ENCODE measurements at regions not wholly inside any gene's neighbourhood (a gene's known extent, or its start where the extent isn't known, plus 50 kb on each side); places are given as distances from the start of the nearest gene placed in this dataset.

- BruUV-seq (replicated peaks), result no TSS peak
- Histone ChIP-seq H2AFZ (ENCODE audit: low read length) (peak overlapping the region; percentile 22; the same call in 1 of the 2 replicates), H3K27ac (ENCODE audit: low read depth, low read length, poor library complexity, severe bottlenecking) (peak overlapping the region; percentile 2)
Measured at GRCh38 chr3:187987187-187987586, 166.8 kb upstream of the LPP start.

DNA sequence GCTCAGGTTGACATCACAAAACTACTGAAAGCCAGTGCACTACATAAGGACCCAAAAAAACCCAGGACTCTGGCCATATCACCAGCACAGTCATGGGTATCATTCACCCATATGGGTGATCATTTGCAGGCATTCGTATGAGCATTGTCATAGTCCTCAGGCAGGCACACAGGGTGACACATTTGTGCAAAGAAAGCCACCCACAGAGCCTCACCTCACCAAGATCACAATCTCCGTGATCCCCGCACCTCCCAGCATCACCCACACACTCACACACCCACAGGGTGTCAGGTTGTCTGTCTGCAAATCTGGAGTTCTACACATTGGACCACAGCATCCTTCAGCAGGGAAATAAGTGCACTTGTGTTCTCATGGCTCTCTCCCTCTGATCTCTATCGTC is 166.0 kb upstream of the LPP start:
- intact Hi-C loops (cut with micrococcal nuclease; ENCODE audit: unreplicated experiment), result no loop called here
- Histone ChIP-seq H3K36me3 (ENCODE audit: insufficient read depth, low read length) (no peaks in the 10 kb centered on the region; the same call in 1 of the 2 replicates), H3K4me3 (ENCODE audit: low read depth, low read length, poor library complexity, severe bottlenecking) (no peak overlapping the region), H3K4me2 (ENCODE audit: low read length) (0 out of 2 replicates have a peak overlapping the region, but pooled peaks have one; percentile 2), H3K9me3 (ENCODE audit: low read length) (no peaks in the 10 kb centered on the region; the same call in 1 of the 2 replicates), H3K4me1 (ENCODE audit: insufficient read depth, low read length, poor library complexity, severe bottlenecking) (peaks cover 81% of the 10 kb centered on the region), H3K9me2 (ENCODE audit: insufficient read depth, low read length) (no peaks in the 10 kb centered on the region), H3K27ac (ENCODE audit: low read depth, low read length, poor library complexity, severe bottlenecking) (peak overlapping the region; percentile 7), H2AFZ (ENCODE audit: low read length) (0 out of 2 replicates have a peak overlapping the region, but pooled peaks have one; percentile 4), H3K79me2 (ENCODE audit: insufficient read depth, low read depth, low read length) (no peaks in the 10 kb centered on the region), H4K20me1 (ENCODE audit: insufficient read depth, low read length) (no peaks in the 10 kb centered on the region)
- ChIA-PET POLR2A (no interaction called here), CTCF (ENCODE audit: unreplicated experiment) (no interaction called here)
- no peak for DNase-seq (ENCODE audit: low spot score)
- TF ChIP-seq, protein P1, sequence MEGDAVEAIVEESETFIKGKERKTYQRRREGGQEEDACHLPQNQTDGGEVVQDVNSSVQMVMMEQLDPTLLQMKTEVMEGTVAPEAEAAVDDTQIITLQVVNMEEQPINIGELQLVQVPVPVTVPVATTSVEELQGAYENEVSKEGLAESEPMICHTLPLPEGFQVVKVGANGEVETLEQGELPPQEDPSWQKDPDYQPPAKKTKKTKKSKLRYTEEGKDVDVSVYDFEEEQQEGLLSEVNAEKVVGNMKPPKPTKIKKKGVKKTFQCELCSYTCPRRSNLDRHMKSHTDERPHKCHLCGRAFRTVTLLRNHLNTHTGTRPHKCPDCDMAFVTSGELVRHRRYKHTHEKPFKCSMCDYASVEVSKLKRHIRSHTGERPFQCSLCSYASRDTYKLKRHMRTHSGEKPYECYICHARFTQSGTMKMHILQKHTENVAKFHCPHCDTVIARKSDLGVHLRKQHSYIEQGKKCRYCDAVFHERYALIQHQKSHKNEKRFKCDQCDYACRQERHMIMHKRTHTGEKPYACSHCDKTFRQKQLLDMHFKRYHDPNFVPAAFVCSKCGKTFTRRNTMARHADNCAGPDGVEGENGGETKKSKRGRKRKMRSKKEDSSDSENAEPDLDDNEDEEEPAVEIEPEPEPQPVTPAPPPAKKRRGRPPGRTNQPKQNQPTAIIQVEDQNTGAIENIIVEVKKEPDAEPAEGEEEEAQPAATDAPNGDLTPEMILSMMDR (conservative IDR thresholded peaks at IDR 0.05; ENCODE audit: low read length), result no peak
- no peak for TF ChIP-seq EZH2phosphoT487 (IDR thresholded peaks at IDR 0.05; ENCODE audit: borderline replicate concordance, low read depth, low read length)
- BruUV-seq (replicated peaks), result no TSS peak

More at GRCh38 chr3:187987187-187987586, 166.8 kb upstream of the LPP start:
- H3K79me2 ChIP-seq (ENCODE audit: insufficient read depth, low read depth, low read length), result no peaks in the 10 kb centered on the region
- H3K4me2 ChIP-seq (ENCODE audit: low read length), result peak overlapping the region; percentile 10; the same call in 1 of the 2 replicates
- no peaks in the 10 kb centered on the region; the same call in 1 of the 2 replicates for H3K36me3 ChIP-seq (ENCODE audit: insufficient read depth, low read length)
- H3K4me1 ChIP-seq (ENCODE audit: insufficient read depth, low read length, poor library complexity, severe bottlenecking), result peaks cover 88% of the 10 kb centered on the region
- no peaks in the 10 kb centered on the region; the same call in 1 of the 2 replicates for H3K9me3 ChIP-seq (ENCODE audit: low read length)
- TF ChIP-seq, protein P1 (conservative IDR thresholded peaks at IDR 0.05; ENCODE audit: low read length), result no peak
- no peak for TF ChIP-seq EZH2phosphoT487 (IDR thresholded peaks at IDR 0.05; ENCODE audit: borderline replicate concordance, low read depth, low read length)
- intact Hi-C loops (cut with micrococcal nuclease; ENCODE audit: unreplicated experiment), result no loop called here
- POLR2A ChIA-PET, result interaction anchor here (0.9 kb wide), 1 partner anchor 87 kb away, joined by 3 read pairs; no protein-coding TSS in a partner anchor
- CTCF ChIA-PET (ENCODE audit: unreplicated experiment), result no interaction called here
- no peaks in the 10 kb centered on the region for H3K9me2 ChIP-seq (ENCODE audit: insufficient read depth, low read length)
- no peak for DNase-seq (ENCODE audit: low spot score)
- H3K4me3 ChIP-seq (ENCODE audit: low read depth, low read length, poor library complexity, severe bottlenecking), result no peak overlapping the region
- H4K20me1 ChIP-seq (ENCODE audit: insufficient read depth, low read length), result no peaks in the 10 kb centered on the region

DNA sequence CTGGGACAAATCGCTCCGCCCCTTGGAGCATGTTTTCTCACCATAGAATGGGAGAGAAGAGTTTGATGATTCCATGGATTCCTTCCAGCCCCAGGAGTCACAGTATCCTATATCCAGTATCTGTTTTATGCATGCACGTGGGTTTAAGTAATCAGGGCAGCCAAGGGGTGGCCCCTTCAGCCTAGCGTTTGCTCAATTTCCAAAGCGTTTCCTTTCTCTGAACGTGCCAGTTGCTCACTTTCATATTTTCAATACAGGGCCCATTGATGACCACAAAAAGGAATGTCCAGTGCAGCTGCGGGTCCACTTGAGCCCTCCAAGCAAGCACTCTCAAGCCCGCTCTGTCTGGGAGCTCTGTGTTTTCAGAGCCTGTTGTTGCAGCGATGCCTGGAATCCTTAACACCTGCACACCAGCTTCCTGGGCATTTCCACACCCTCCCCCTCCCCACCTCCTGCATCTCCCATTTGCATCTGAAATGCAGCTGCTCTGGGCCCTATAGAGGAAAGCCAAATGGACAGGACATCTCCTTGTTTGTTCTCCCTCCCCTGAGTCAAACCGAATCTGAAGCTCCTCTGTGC is 164.3 kb upstream of the LPP start:
- Histone ChIP-seq H3K4me3 (ENCODE audit: low read depth, low read length, poor library complexity, severe bottlenecking) (no peak overlapping the region), H3K27ac (ENCODE audit: low read depth, low read length, poor library complexity, severe bottlenecking) (no peak overlapping the region), H4K20me1 (ENCODE audit: insufficient read depth, low read length) (no peaks in the 10 kb centered on the region), H3K36me3 (ENCODE audit: insufficient read depth, low read length) (no peaks in the 10 kb centered on the region; the same call in 1 of the 2 replicates), H2AFZ (ENCODE audit: low read length) (peak overlapping the region; percentile 30; the same call in 1 of the 2 replicates), H3K9me2 (ENCODE audit: insufficient read depth, low read length) (no peaks in the 10 kb centered on the region), H3K9me3 (ENCODE audit: low read length) (no peaks in the 10 kb centered on the region; the same call in 1 of the 2 replicates), H3K79me2 (ENCODE audit: insufficient read depth, low read depth, low read length) (no peaks in the 10 kb centered on the region), H3K4me1 (ENCODE audit: insufficient read depth, low read length, poor library complexity, severe bottlenecking) (peaks cover 74% of the 10 kb centered on the region), H3K4me2 (ENCODE audit: low read length) (peak overlapping the region; percentile 43)
- no TSS peak for BruUV-seq (replicated peaks)
- CTCF ChIA-PET (ENCODE audit: unreplicated experiment), result interaction anchor here (0.6 kb wide), 2 partner anchors 9 to 970 kb away, joined by 3 read pairs; no protein-coding TSS in a partner anchor
- POLR2A ChIA-PET, result interaction anchor here (0.6 to 2.1 kb wide), 11 partner anchors 10 to 477 kb away, joined by 3 to 12 read pairs (median 3); no protein-coding TSS in a partner anchor
- no peak for DNase-seq (ENCODE audit: low spot score)
- TF ChIP-seq, protein P1 (conservative IDR thresholded peaks at IDR 0.05; ENCODE audit: low read length), result no peak
- TF ChIP-seq EZH2phosphoT487 (IDR thresholded peaks at IDR 0.05; ENCODE audit: borderline replicate concordance, low read depth, low read length), result no peak
- intact Hi-C loops (cut with micrococcal nuclease; ENCODE audit: unreplicated experiment), result no loop called here
